Small intestine (tissue), 7 donors: ENCODE measurements at regions not wholly inside any gene's neighbourhood (a gene's known extent, or its start where the extent isn't known, plus 50 kb on each side); places are given as distances from the start of the nearest gene placed in this dataset.

Experiments
- DNase-seq, 2 donors: peaks; one replicate each; pipeline versions ENCODE4 v3.0.0 to v3.0.0-alpha.2; 2013
- FAIRE-seq: peaks from 2 replicates; lab custom pipeline; 2012; peaks lifted over from hg19 to GRCh38; lab: Jason Lieb, UNC
- H3K27ac ChIP-seq, 3 donors: one replicate each; pipeline ENCODE4 v1.5.1; 2013; ENCODE audit warnings: low read length in 2 of 3, mild to moderate bottlenecking in 2 of 3, control low read depth in 1 of 3, inconsistent platforms in 1 of 3, low read depth in 1 of 3, moderate library complexity in 1 of 3
- H3K27me3 ChIP-seq, 3 donors: one replicate each; pipeline ENCODE4 v1.6.1; 2013; ENCODE audit warnings: low read length in 3 of 3, inconsistent platforms in 1 of 3; ENCODE audit not compliant: control insufficient read depth in 3 of 3, insufficient read depth in 3 of 3
- H3K36me3 ChIP-seq, 3 donors: one replicate each; pipeline ENCODE4 v1.6.1; 2013; ENCODE audit warnings: low read length in 3 of 3, inconsistent platforms in 1 of 3, low read depth in 1 of 3, mild to moderate bottlenecking in 1 of 3, moderate library complexity in 1 of 3; ENCODE audit not compliant: control insufficient read depth in 3 of 3, insufficient read depth in 2 of 3
- H3K4me1 ChIP-seq, 3 donors: one replicate each; pipeline ENCODE4 v1.6.1; 2013; ENCODE audit warnings: low read length in 2 of 3, inconsistent platforms in 1 of 3, low read depth in 1 of 3, mild to moderate bottlenecking in 1 of 3, moderate library complexity in 1 of 3; ENCODE audit not compliant: control insufficient read depth in 3 of 3, insufficient read depth in 2 of 3
- H3K4me3 ChIP-seq, 3 donors: one replicate each; pipeline ENCODE4 v1.5.1; 2013; ENCODE audit warnings: low read length in 3 of 3, control low read depth in 1 of 3, inconsistent platforms in 1 of 3, low read depth in 1 of 3, mild to moderate bottlenecking in 1 of 3, moderate library complexity in 1 of 3
- H3K9me3 ChIP-seq, 2 donors: one replicate each; pipeline ENCODE4 v1.6.1; 2013; ENCODE audit warnings: low read depth in 1 of 2, low read length in 1 of 2; ENCODE audit not compliant: control insufficient read depth in 2 of 2, insufficient read depth in 1 of 2
- WGBS, 3 donors: extraction: QIAGEN DNeasy Blood & Tissue Kit; methylation state at CpG; one replicate each; pipeline ENCODE4 v1.1.7; 2013; 5-methylcytosine and 5-hydroxymethylcytosine counted together
- donor health status: healthy with polysubstance abuse.
- donor health status: control.
- donor health status: control.
- donor health status: Bipolar disorder and iron deficiency.
- donor health status: healthy.

GRCh38 chr3:76986876-76987474 lies 52.9 kb upstream of the ROBO2 start:
- Histone ChIP-seq H3K4me3 (no peak overlapping the region), H3K27ac (no peak overlapping the region), H3K36me3 (no peaks in the 10 kb centered on the region), H3K4me1 (no peaks in the 10 kb centered on the region), H3K9me3 (no peaks in the 10 kb centered on the region), H3K27me3 (no peaks in the 10 kb centered on the region)
- 79 to 88% (median 80%) methylated on average over 11 of the region's 11 CpGs for WGBS, 3 donors
- FAIRE-seq (no peak), DNase-seq (no peak)
